H7 (cell line): ENCODE measurements at regions not wholly inside any gene's neighbourhood (a gene's known extent, or its start where the extent isn't known, plus 50 kb on each side); places are given as distances from the start of the nearest gene placed in this dataset.

Source experiments
- DNase-seq: peaks from one replicate; pipeline ENCODE4 v3.0.0; 2012
- H3K27me3 ChIP-seq: 2 replicates; pipeline ENCODE4 v1.6.0; 2011; ENCODE audit warnings: mild to moderate bottlenecking, low read length; ENCODE audit not compliant: control insufficient read depth, insufficient read depth
- H3K36me3 ChIP-seq: replicated peaks from 2 replicates; pipeline ENCODE4 v1.5.1; 2011; ENCODE audit warnings: low read length; ENCODE audit not compliant: control insufficient read depth, insufficient read depth
- H3K4me3 ChIP-seq: 2 replicates; pipeline ENCODE4 v1.5.1; 2011; ENCODE audit warnings: low read depth, mild to moderate bottlenecking, control low read depth, low read length, moderate library complexity; ENCODE audit not compliant: insufficient read depth

DNA sequence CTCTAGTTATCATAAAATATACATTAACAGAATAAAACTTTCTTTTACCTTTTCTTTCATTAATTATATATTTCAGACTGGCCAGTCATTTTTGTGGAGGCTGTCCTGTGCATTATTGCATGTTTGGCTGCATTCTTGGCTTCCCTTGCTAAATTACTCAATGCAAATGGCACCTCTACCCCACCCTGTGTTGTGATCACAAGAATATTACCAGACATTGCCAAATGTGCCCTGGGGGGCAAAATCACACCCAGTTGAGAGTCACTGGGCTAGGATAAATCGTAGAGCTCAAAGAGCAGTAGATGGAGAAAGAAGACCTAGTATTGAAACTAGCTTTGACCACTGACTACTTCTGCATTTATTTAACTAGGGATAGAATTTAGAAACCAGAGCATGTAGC lies 1257.8 kb upstream of the TENM4 start:
- no peak for DNase-seq
- no peaks in the 10 kb centered on the region for H3K36me3 ChIP-seq
- H3K4me3 ChIP-seq = no peak overlapping the region
- H3K27me3 ChIP-seq = no peaks in the 10 kb centered on the region

DNA sequence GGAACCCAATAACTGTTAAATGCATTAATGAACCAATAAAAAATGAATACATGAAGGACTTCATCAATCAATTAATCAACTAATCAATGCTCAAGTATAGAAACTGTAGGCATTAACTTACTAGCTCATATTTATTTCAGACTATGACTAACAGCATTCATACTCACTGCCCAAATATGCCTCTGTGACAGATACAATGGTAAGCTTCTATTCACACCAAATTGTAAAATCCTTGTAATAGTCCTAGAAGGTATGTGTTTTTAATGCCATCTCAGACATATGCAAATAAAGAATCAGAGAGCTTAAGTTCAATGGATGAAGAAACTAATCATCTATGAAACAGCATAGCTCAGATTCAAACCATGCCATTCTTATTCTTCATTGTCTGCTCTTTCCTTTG lies 1253.6 kb upstream of the TENM4 start:
- no peak for DNase-seq
- H3K27me3 ChIP-seq = no peaks in the 10 kb centered on the region
- H3K36me3 ChIP-seq = no peaks in the 10 kb centered on the region
- H3K4me3 ChIP-seq = no peak overlapping the region

- H3K36me3 ChIP-seq = no peaks in the 10 kb centered on the region
- no peaks in the 10 kb centered on the region for H3K27me3 ChIP-seq
- no peak for DNase-seq
- no peak overlapping the region for H3K4me3 ChIP-seq
Observed at GRCh38 chr11:80687941-80688340, 1247.1 kb upstream of the TENM4 start.

DNA sequence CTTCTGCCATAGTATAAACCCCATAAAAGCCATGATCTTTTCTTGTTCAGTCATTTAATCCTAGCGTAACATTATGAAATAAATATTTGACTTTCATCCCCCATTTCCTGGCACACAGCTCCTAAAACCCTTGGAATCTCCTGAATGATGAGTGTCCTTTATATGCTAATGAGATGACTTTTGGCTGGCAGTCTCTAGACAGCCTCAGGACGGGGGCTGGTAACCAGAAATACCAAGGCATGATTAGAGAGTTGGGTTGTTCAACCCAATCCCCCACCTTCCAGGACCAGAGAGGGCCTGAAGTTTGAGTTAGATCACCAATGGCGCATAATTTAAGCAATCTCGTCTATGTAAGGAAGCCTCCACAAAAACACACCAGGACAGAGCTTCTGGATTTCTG lies 1246.1 kb upstream of the TENM4 start:
- no peak overlapping the region for H3K4me3 ChIP-seq
- no peaks in the 10 kb centered on the region for H3K36me3 ChIP-seq
- no peaks in the 10 kb centered on the region for H3K27me3 ChIP-seq
- DNase-seq = no peak

DNA sequence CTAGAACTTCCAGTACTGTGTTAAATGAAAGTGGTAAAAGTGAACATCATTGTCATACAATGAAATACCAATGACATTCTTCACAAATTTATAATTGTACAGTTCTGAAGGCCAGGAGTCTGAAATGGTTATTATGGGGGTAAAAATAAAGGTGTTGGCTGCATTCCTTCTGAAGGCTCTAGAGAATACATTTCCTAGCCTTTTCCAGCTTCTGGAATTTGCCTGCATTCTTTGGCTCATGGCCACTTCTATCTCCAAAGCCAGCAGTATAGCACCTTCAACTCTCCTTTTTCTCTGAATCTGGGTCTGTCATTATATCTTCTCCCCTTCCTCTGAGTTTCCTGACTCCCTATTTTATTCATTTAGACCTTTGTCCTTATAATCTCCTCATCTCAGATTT lies 1232.7 kb upstream of the TENM4 start:
- Histone ChIP-seq H3K4me3 (no peak overlapping the region), H3K27me3 (no peaks in the 10 kb centered on the region), H3K36me3 (no peaks in the 10 kb centered on the region)
- DNase-seq = no peak

- DNase-seq = no peak
- Histone ChIP-seq H3K4me3 (no peak overlapping the region), H3K27me3 (no peaks in the 10 kb centered on the region), H3K36me3 (no peaks in the 10 kb centered on the region)
Observed at GRCh38 chr11:80669620-80670019, 1228.8 kb upstream of the TENM4 start.

DNA sequence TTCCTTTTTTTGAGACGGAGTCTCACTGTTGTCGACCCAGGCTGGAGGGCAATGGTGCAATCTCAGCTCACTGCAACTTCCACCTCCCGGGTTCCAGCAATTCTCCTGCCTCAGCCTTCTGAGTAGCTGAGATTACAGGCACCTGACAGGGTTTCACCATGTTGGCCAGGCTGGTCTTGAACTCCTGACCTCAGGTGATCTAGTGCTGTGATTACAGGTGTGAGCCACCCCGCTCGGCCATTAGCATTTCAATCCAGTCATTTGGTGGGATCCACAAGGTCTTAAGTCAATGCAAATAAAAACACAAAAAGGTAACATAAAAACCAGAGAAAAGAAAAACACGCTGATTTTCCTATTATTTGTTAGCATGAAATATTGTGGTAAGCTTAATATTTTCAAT lies 1227.2 kb upstream of the TENM4 start:
- no peak for DNase-seq
- Histone ChIP-seq H3K4me3 (no peak overlapping the region), H3K27me3 (no peaks in the 10 kb centered on the region), H3K36me3 (no peaks in the 10 kb centered on the region)

DNA sequence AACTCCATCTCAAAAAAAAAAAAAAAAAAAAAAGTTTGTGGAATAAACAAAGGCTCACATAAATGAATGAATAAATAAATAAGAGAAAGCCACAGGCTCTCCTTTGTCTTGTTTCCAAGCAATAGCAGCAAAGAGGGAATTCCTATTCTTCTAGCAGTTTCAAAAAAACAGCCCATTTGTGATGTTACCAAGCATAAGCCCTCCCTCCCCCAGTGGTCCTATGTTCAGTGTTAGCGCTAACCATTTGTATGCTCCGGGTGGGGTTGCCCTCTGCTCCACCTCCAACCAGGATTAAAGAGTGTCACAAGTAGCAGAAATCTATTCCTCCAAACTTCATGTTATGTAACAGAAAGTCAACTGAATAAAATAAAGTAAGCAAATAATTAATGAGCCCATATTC lies 1215.0 kb upstream of the TENM4 start:
- H3K4me3 ChIP-seq = no peak overlapping the region
- H3K27me3 ChIP-seq = no peaks in the 10 kb centered on the region
- H3K36me3 ChIP-seq = no peaks in the 10 kb centered on the region
- no peak for DNase-seq

DNA sequence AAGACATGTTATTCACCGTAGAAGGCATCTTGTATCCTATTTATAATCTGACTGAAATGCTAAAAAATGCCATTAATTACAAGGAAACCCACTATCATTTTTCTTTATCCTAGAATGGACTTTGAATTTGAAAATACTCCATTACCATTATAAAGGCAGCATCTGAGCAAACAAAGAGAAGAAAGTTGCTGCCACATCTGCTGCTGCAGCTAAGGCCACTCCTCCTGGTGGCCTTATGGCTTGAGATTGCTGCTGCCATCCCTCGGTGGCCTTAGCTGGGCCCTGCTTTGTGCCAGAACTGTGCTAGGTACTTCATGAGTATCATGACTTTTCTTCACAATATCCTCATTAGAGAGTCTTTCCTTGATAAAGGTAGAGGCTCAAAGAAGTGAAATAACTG lies 1210.1 kb upstream of the TENM4 start:
- H3K4me3 ChIP-seq = no peak overlapping the region

DNA sequence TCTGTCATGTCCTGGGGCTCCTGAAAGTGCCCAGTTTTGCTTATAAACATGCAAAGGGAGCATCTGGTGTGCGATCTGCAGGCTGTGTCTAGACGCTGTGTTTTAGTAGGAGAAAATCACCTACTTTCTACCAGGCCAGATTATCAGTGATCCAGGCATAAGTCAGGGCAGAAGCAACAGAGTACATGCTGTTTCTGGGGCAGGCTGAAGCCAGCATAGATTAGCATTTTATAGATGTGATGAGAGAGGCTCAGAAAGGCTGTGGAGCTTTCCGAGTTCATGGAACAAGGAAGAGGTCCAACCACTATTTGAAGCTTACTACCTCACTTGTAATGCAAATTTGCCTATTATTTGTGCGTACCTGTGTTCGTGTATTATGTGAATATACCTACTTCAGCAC lies 1208.4 kb upstream of the TENM4 start:
- no peak for DNase-seq
- Histone ChIP-seq H3K4me3 (no peak overlapping the region), H3K36me3 (no peaks in the 10 kb centered on the region), H3K27me3 (no peaks in the 10 kb centered on the region)

More for the DNA sequence above, 1210.1 kb upstream of the TENM4 start:
- no peaks in the 10 kb centered on the region for H3K27me3 ChIP-seq
- no peaks in the 10 kb centered on the region for H3K36me3 ChIP-seq
- no peak for DNase-seq

GRCh38 chr11:80638296-80638695 lies 1197.5 kb upstream of the TENM4 start:
- no peak for DNase-seq
- H3K4me3 ChIP-seq = no peak overlapping the region

DNA sequence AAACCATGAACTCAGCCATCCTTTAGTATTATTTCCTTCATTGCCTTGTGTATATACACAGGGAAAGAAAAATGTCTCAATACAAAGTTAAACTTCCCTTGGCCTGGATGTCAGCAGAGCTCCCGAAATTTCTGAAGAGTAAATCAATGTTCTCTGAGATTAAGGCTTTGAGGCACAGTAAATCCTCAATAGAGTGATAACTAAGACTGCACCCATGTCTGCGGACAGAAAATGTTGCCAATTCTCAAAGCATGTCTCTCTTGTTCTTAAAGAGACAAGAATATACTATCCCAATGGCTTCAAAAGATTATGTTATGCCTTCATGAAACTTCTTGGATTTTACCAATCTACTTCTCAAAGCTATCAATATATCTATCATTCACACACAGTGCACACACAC lies 1196.7 kb upstream of the TENM4 start:
- DNase-seq = no peak
- Histone ChIP-seq H3K27me3 (no peaks in the 10 kb centered on the region), H3K4me3 (no peak overlapping the region), H3K36me3 (no peaks in the 10 kb centered on the region)

More at GRCh38 chr11:80638296-80638695, 1197.5 kb upstream of the TENM4 start:
- Histone ChIP-seq H3K36me3 (no peaks in the 10 kb centered on the region), H3K27me3 (no peaks in the 10 kb centered on the region)

GRCh38 chr11:80636999-80637398 lies 1196.2 kb upstream of the TENM4 start:
- no peaks in the 10 kb centered on the region for H3K27me3 ChIP-seq
- no peak for DNase-seq
- no peaks in the 10 kb centered on the region for H3K36me3 ChIP-seq

GRCh38 chr11:80635178-80635577 lies 1194.3 kb upstream of the TENM4 start:
- DNase-seq = no peak
- Histone ChIP-seq H3K27me3 (no peaks in the 10 kb centered on the region), H3K36me3 (no peaks in the 10 kb centered on the region), H3K4me3 (no peak overlapping the region)

More at GRCh38 chr11:80636999-80637398, 1196.2 kb upstream of the TENM4 start:
- H3K4me3 ChIP-seq = no peak overlapping the region

DNA sequence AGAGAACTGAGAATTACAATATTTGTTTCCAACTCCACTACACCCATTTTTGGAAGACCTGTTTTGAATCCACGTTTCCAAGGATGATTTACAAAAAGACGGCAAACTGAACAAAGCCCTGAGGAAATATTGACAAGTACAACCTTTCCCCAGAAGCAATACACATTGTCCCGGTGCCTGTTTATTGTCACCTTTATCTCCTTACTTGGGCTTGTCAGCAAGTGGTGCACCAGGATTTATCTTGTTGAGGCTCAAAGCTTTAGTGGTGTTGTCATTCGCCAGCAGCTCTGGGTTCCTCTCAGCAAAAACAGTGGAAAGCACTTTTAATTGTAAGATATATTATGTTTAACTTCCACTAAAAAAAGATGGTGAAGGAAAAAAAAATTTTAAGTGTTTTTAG lies 1191.9 kb upstream of the TENM4 start:
- Histone ChIP-seq H3K4me3 (no peak overlapping the region), H3K36me3 (no peaks in the 10 kb centered on the region), H3K27me3 (no peaks in the 10 kb centered on the region)
- DNase-seq = no peak

GRCh38 chr11:80632156-80632555 lies 1191.3 kb upstream of the TENM4 start:
- H3K4me3 ChIP-seq = no peak overlapping the region
- DNase-seq = no peak
- no peaks in the 10 kb centered on the region for H3K27me3 ChIP-seq

More at GRCh38 chr11:80632156-80632555, 1191.3 kb upstream of the TENM4 start:
- no peaks in the 10 kb centered on the region for H3K36me3 ChIP-seq
